ENCODE measurements at regions not wholly inside any gene's neighbourhood (a gene's known extent, or its start where the extent isn't known, plus 50 kb on each side); places are given as distances from the start of the nearest gene placed in this dataset.

GRCh38 chr4:130238121-130238520 is 1142.2 kb downstream of the C4orf33 start:
- ATAC-seq: no peak
- TF ChIP-seq ARNTL (CRISPR knock-in tag; IDR thresholded peaks at IDR 0.05; ENCODE audit: borderline replicate concordance, low read depth) (no peak), GLIS3 (CRISPR knock-in tag; IDR thresholded peaks at IDR 0.05) (no peak), OSR1 (CRISPR knock-in tag; IDR thresholded peaks at IDR 0.05) (no peak), PPARA (CRISPR knock-in tag; IDR thresholded peaks at IDR 0.05; ENCODE audit: borderline replicate concordance) (no peak), ZNF8 (CRISPR knock-in tag; IDR thresholded peaks at IDR 0.05) (no peak), SNAI2 (CRISPR knock-in tag; IDR thresholded peaks at IDR 0.05) (no peak), ZFP30 (CRISPR knock-in tag; IDR thresholded peaks at IDR 0.05) (no peak), ZNF70 (CRISPR knock-in tag; IDR thresholded peaks at IDR 0.05) (no peak), TOX (CRISPR knock-in tag; IDR thresholded peaks at IDR 0.05; ENCODE audit: borderline replicate concordance) (no peak), TCF4 (CRISPR knock-in tag; IDR thresholded peaks at IDR 0.05; ENCODE audit: borderline replicate concordance) (no peak), BACH2 (CRISPR knock-in tag; IDR thresholded peaks at IDR 0.05; ENCODE audit: borderline replicate concordance) (no peak), ISL1 (CRISPR knock-in tag; IDR thresholded peaks at IDR 0.05) (no peak), ESRRG (CRISPR knock-in tag; IDR thresholded peaks at IDR 0.05) (no peak), PATZ1 (CRISPR knock-in tag; IDR thresholded peaks at IDR 0.05; ENCODE audit: borderline replicate concordance) (no peak), ZFP3 (CRISPR knock-in tag; IDR thresholded peaks at IDR 0.05) (no peak), CREB5 (CRISPR knock-in tag; IDR thresholded peaks at IDR 0.05; ENCODE audit: low read depth) (no peak), ZNF565 (CRISPR knock-in tag; conservative IDR thresholded peaks at IDR 0.05; ENCODE audit: low read depth) (no peak)
- TF ChIP-seq, protein P1, sequence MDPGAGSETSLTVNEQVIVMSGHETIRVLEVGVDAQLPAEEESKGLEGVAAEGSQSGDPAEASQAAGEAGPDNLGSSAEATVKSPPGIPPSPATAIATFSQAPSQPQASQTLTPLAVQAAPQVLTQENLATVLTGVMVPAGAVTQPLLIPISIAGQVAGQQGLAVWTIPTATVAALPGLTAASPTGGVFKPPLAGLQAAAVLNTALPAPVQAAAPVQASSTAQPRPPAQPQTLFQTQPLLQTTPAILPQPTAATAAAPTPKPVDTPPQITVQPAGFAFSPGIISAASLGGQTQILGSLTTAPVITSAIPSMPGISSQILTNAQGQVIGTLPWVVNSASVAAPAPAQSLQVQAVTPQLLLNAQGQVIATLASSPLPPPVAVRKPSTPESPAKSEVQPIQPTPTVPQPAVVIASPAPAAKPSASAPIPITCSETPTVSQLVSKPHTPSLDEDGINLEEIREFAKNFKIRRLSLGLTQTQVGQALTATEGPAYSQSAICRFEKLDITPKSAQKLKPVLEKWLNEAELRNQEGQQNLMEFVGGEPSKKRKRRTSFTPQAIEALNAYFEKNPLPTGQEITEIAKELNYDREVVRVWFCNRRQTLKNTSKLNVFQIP (CRISPR knock-in tag; IDR thresholded peaks at IDR 0.05; ENCODE audit: borderline replicate concordance, low read depth): no peak
- TF ChIP-seq, protein P2, sequence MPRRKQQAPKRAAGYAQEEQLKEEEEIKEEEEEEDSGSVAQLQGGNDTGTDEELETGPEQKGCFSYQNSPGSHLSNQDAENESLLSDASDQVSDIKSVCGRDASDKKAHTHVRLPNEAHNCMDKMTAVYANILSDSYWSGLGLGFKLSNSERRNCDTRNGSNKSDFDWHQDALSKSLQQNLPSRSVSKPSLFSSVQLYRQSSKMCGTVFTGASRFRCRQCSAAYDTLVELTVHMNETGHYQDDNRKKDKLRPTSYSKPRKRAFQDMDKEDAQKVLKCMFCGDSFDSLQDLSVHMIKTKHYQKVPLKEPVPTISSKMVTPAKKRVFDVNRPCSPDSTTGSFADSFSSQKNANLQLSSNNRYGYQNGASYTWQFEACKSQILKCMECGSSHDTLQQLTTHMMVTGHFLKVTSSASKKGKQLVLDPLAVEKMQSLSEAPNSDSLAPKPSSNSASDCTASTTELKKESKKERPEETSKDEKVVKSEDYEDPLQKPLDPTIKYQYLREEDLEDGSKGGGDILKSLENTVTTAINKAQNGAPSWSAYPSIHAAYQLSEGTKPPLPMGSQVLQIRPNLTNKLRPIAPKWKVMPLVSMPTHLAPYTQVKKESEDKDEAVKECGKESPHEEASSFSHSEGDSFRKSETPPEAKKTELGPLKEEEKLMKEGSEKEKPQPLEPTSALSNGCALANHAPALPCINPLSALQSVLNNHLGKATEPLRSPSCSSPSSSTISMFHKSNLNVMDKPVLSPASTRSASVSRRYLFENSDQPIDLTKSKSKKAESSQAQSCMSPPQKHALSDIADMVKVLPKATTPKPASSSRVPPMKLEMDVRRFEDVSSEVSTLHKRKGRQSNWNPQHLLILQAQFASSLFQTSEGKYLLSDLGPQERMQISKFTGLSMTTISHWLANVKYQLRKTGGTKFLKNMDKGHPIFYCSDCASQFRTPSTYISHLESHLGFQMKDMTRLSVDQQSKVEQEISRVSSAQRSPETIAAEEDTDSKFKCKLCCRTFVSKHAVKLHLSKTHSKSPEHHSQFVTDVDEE (CRISPR knock-in tag; IDR thresholded peaks at IDR 0.05): no peak

DNA sequence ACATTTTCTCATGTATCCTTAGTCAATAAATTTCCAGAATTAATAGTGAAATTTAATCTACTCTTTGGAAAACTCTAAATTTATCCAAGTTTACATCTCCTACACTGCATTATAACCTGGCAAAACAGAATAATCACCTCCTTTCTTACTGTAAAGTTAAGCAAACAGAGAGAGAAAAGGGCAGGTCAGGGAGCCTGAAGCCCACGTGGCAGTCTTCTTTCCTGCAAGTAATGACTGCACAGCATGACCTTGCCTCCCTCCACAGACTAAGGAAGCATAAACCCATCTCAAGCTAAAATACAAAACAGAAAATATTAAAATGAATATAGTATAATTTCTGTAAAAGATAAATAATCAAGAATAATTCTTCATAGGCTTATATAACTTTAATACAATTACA is 1153.0 kb downstream of the C4orf33 start:
- ATAC-seq: no peak
- TF ChIP-seq, protein P1 (CRISPR knock-in tag; IDR thresholded peaks at IDR 0.05; ENCODE audit: borderline replicate concordance, low read depth): no peak
- TF ChIP-seq ZNF8 (CRISPR knock-in tag; IDR thresholded peaks at IDR 0.05) (no peak), CSRNP3 (CRISPR knock-in tag; IDR thresholded peaks at IDR 0.05) (no peak), ARNTL (CRISPR knock-in tag; IDR thresholded peaks at IDR 0.05; ENCODE audit: borderline replicate concordance, low read depth) (no peak), ZNF70 (CRISPR knock-in tag; IDR thresholded peaks at IDR 0.05) (no peak), ZNF565 (CRISPR knock-in tag; conservative IDR thresholded peaks at IDR 0.05; ENCODE audit: low read depth) (no peak), OSR1 (CRISPR knock-in tag; IDR thresholded peaks at IDR 0.05) (no peak), ZC3H10 (CRISPR knock-in tag; IDR thresholded peaks at IDR 0.05) (no peak), ISL1 (CRISPR knock-in tag; IDR thresholded peaks at IDR 0.05) (no peak), GLIS3 (CRISPR knock-in tag; IDR thresholded peaks at IDR 0.05) (no peak), CSDC2 (CRISPR knock-in tag; IDR thresholded peaks at IDR 0.05) (no peak), CREB5 (CRISPR knock-in tag; IDR thresholded peaks at IDR 0.05; ENCODE audit: low read depth) (no peak), ZFP3 (CRISPR knock-in tag; IDR thresholded peaks at IDR 0.05) (no peak), ZFP30 (CRISPR knock-in tag; IDR thresholded peaks at IDR 0.05) (no peak)
- TF ChIP-seq, protein P2 (CRISPR knock-in tag; IDR thresholded peaks at IDR 0.05): no peak
